K562 (cell line): ENCODE measurements at regions not wholly inside any gene's neighbourhood (a gene's known extent, or its start where the extent isn't known, plus 50 kb on each side); places are given as distances from the start of the nearest gene placed in this dataset.

ENCODE experiments used
- CCNT2 ChIP-seq: IDR thresholded peaks from 2 replicates; pipeline ENCODE4 v1.6.1; 2011; ENCODE audit warnings: borderline replicate concordance, low read depth, mild to moderate bottlenecking, moderate library complexity, mixed read lengths, low read length; ENCODE audit not compliant: insufficient read length; ENCODE audit errors: extremely low read depth
- CTCF ChIP-seq, 3 experiments: IDR thresholded peaks in 2 of 3; conservative IDR thresholded peaks in 1 of 3; 2 replicates each; pipeline ENCODE4 v1.5.1; 2011 to 2012; ENCODE audit warnings: low read length in 3 of 3, mild to moderate bottlenecking in 3 of 3, control low read depth in 2 of 3, improper control_type of control experiment in 1 of 3, inconsistent platforms in 1 of 3, low read depth in 1 of 3, mixed read lengths in 1 of 3, moderate library complexity in 1 of 3; ENCODE audit not compliant: insufficient read depth in 2 of 3
- SP2 ChIP-seq: IDR thresholded peaks from 2 replicates; pipeline ENCODE4 v1.6.1; 2011; ENCODE audit warnings: mild to moderate bottlenecking, low read depth, low read length, moderate library complexity; ENCODE audit not compliant: poor library complexity, severe bottlenecking; ENCODE audit errors: extremely low read depth
- ZBTB12 ChIP-seq: fragments of 250-450 bp; sonication (Bioruptor Pico); IDR thresholded peaks from 2 replicates; pipeline ENCODE4 v1.4.0; 2020
- ZZZ3 ChIP-seq: fragments of 450-650 bp; IDR thresholded peaks from 2 replicates; pipeline ENCODE4 v1.6.1; 2016; ENCODE audit warnings: antibody characterized with exemption, mild to moderate bottlenecking, moderate library complexity

- TF ChIP-seq CTCF (IDR thresholded peaks at IDR 0.05 in 2 of 3, conservative IDR thresholded peaks at IDR 0.05 in 1 of 3; ENCODE audit: insufficient read depth in 2 of 3, low read depth in 1 of 3, low read length in 3 of 3) (no peak), SP2 (no peak), CCNT2 (no peak), ZZZ3 (no peak), ZBTB12 (CRISPR knock-in tag) (no peak)
Measured at GRCh38 chr14:76314521-76315034, 61.4 kb upstream of the ESRRB start.
